Heart left ventricle (tissue), 16 donors: ENCODE measurements at regions not wholly inside any gene's neighbourhood (a gene's known extent, or its start where the extent isn't known, plus 50 kb on each side); places are given as distances from the start of the nearest gene placed in this dataset.

Experiments used
- ATAC-seq, 4 donors: fragments of 200-7000 bp; cut with Tn5 transposase; one replicate each; pipeline ENCODE4 v1.9.1; 2020 to 2022; ENCODE audit warnings: moderate library complexity in 4 of 4, mild to moderate bottlenecking in 3 of 4, moderate number of reproducible peaks in 1 of 4
- DNase-seq, 5 donors: peaks; one replicate each; pipeline ENCODE4 v3.0.0-alpha.2; 2020
- H3K27ac ChIP-seq, 12 donors: fragments of 200-600 bp; sonication (generic) in 4 of 12; one replicate each; pipeline versions ENCODE4 v1.5.0 to v1.8.0; 2016 to 2022; ENCODE audit warnings: mild to moderate bottlenecking in 2 of 12
- H3K27me3 ChIP-seq, 9 donors: fragments of 200-600 bp; sonication (generic) in 2 of 9; one replicate each; pipeline versions ENCODE4 v1.5.1 to v1.8.0; 2016 to 2022; ENCODE audit warnings: mild to moderate bottlenecking in 3 of 9
- H3K36me3 ChIP-seq, 9 donors: fragments of 200-600 bp; sonication (generic) in 2 of 9; one replicate each; pipeline versions ENCODE4 v1.5.0 to v1.8.0; 2018 to 2022; ENCODE audit warnings: mild to moderate bottlenecking in 2 of 9
- H3K4me1 ChIP-seq, 12 donors: fragments of 200-600 bp; sonication (generic) in 4 of 12; one replicate each; pipeline versions ENCODE4 v1.5.0 to v1.8.0; 2016 to 2022; ENCODE audit warnings: mild to moderate bottlenecking in 3 of 12
- H3K4me3 ChIP-seq, 12 donors: fragments of 200-600 bp; sonication (generic) in 4 of 12; one replicate each; pipeline versions ENCODE4 v1.5.0 to v1.8.0; 2017 to 2022; ENCODE audit warnings: mild to moderate bottlenecking in 9 of 12, moderate library complexity in 4 of 12
- H3K9me3 ChIP-seq, 12 donors: fragments of 200-600 bp; sonication (generic) in 4 of 12; one replicate each; pipeline versions ENCODE4 v1.5.0 to v1.8.0; 2016 to 2022; ENCODE audit warnings: mild to moderate bottlenecking in 1 of 12
- CTCF ChIP-seq, 12 donors: fragments of 200-600 bp; sonication (generic) in 4 of 12; IDR thresholded peaks; one replicate each; pipeline versions ENCODE4 v1.5.0 to v1.8.0; 2018 to 2022; ENCODE audit warnings: antibody characterized with exemption in 12 of 12, mild to moderate bottlenecking in 5 of 12
- POLR2A ChIP-seq, 2 donors: fragments of 450-650 bp; IDR thresholded peaks; one replicate each; pipeline ENCODE4 v1.6.1; 2017; ENCODE audit warnings: antibody characterized with exemption in 2 of 2, mild to moderate bottlenecking in 2 of 2, moderate library complexity in 2 of 2
- WGBS, 4 donors: extraction: QIAGEN DNeasy Blood & Tissue Kit in 2 of 4; methylation state at CpG; one replicate each; pipeline versions ENCODE4 v1.1.5 to v1.1.7; 2013 to 2018; 5-methylcytosine and 5-hydroxymethylcytosine counted together
- intact Hi-C, 10 donors: fragments of 100-400 bp; cut with DNase I; formaldehyde crosslinking; loops; one replicate each; pipeline versions ENCODE4 v1.11.1 to v1.14.2; 2022
- donor health status: ischemic (EF 13 %, LVEDD 7.1; RV severe dilation, severe dysfunction).
- donor health status: healthy with polysubstance abuse.
- donor health status: DM: no; HTN: yes; CAD: no.
- donor health status: DM: no; HTN: no; CAD: no.
- donor health status: ischemic (EF 25% LVEDD 6.9; RV normal size, moderate dysfunction).
- donor health status: ischemic (EF 25% LVEDD 5.7; RV mildly dilated, moderate dysfunction).
- donor health status: healthy.
- donor health status: DM: yes; HTN: yes; CAD: no.
- donor health status: ischemic (EF 35%, LVEDD 5.7; RV mildly dilated, moderate dysfunction).
- donor health status: nonischemic (EF 11% LVEDD 7.7; RV severe dilation, severe dysfunction).
- donor health status: DM: yes; HTN: yes; CAD: no.
- donor health status: PGD.
- donor health status: ischemic (EF 29% LVEDD 5.4; RV normal size, mild dysfunction).
- donor health status: nonischemic (EF 23%, LVEDD 6.1; RV moderate dilation, normal function).

GRCh38 chr6:167441715-167442206 lies 116.9 kb downstream of the TTLL2 start:
- TF ChIP-seq CTCF (IDR thresholded peaks at IDR 0.05) (no peak), POLR2A (IDR thresholded peaks at IDR 0.05) (no peak)
- peak overlapping the region in 2 of 12 donors; percentile 14 to 40 for H3K27ac ChIP-seq
- peak in 2 of 4 donors; percentile 26 to 55 for ATAC-seq
- WGBS, 4 donors: 50 to 58% (median 53%) methylated on average over 9 of the region's 9 CpGs
- DNase-seq: no peak
- intact Hi-C loops: no loop called here
- peaks cover 0 to 17% (median 0%) of the 10 kb centered on the region in 12 donors for H3K4me1 ChIP-seq
- H3K27me3 ChIP-seq: no peaks in the 10 kb centered on the region
- H3K9me3 ChIP-seq: no peaks in the 10 kb centered on the region
- no peaks in the 10 kb centered on the region for H3K36me3 ChIP-seq
- H3K4me3 ChIP-seq: no peak overlapping the region

- Histone ChIP-seq H3K4me1 (peaks cover 0 to 17% (median 0%) of the 10 kb centered on the region in 12 donors), H3K4me3 (no peak overlapping the region), H3K36me3 (no peaks in the 10 kb centered on the region), H3K9me3 (no peaks in the 10 kb centered on the region), H3K27me3 (no peaks in the 10 kb centered on the region), H3K27ac (peak overlapping the region in 2 of 12 donors; percentile 14 to 40)
- no peak for ATAC-seq
- intact Hi-C loops: no loop called here
- DNase-seq: no peak
- TF ChIP-seq CTCF (IDR thresholded peaks at IDR 0.05) (no peak), POLR2A (IDR thresholded peaks at IDR 0.05) (no peak)
- 59 to 70% (median 62%) methylated on average over 7 of the region's 7 CpGs for WGBS, 4 donors
Measured at GRCh38 chr6:167442245-167442644, 117.4 kb downstream of the TTLL2 start.

DNA sequence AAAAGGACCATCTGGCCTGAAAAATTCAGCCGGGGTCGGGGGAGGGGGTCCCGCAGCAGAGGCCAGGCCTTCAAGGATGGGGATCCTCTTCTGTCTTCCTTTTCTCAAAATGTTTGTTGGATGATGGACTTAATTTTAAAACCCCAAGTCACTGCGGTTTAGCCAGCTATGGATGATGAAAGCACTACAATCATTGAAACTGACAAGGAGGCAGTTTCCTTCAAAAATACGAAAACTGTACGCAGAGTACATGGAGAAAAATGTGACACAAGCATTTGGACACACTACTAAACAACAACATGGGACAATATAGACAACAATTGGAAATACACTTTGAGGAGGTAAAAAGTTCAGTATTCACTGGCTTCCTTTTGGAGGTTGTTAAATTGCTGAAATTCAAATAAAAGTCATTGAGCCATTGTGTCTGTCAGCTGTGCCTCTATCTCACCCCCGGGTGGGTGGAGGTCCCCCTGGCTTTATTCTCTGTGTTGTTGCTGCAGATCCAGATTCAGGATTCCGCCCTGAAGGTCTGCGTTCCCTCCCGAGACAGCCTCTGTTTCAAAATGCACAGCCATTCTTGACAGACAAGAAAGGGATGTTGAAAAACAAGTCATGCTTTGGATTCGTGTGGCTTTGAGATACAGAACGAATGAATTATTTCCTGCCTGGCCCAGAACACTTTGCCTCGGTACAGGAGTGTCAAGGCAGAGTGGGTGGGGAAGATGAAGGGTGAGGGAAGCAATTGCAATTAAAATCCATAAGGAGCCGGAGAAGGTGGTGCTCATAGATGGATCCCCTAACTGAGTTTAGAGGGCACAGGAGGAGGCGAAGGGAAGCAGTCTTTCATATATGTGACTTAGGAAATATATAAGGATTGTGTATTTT lies 118.2 kb downstream of the TTLL2 start:
- ATAC-seq: no peak
- intact Hi-C loops: no loop called here
- no peak for TF ChIP-seq POLR2A (IDR thresholded peaks at IDR 0.05)
- TF ChIP-seq CTCF (IDR thresholded peaks at IDR 0.05): no peak

GRCh38 chr6:167444602-167445346 lies 119.9 kb downstream of the TTLL2 start:
- Histone ChIP-seq H3K27ac (no peak overlapping the region), H3K9me3 (no peaks in the 10 kb centered on the region), H3K4me1 (peaks cover 0 to 15% (median 0%) of the 10 kb centered on the region in 12 donors), H3K27me3 (no peaks in the 10 kb centered on the region), H3K4me3 (no peak overlapping the region), H3K36me3 (no peaks in the 10 kb centered on the region)
- TF ChIP-seq POLR2A (IDR thresholded peaks at IDR 0.05) (no peak), CTCF (IDR thresholded peaks at IDR 0.05) (no peak)
- intact Hi-C loops: no loop called here
- WGBS, 4 donors: 92 to 94% (median 92%) methylated on average over 9 of the region's 9 CpGs
- ATAC-seq (peak in 1 of 4 donors; percentile 12), DNase-seq (no peak)

More for the DNA sequence above, 118.2 kb downstream of the TTLL2 start:
- no peaks in the 10 kb centered on the region for H3K36me3 ChIP-seq
- no peak overlapping the region for H3K27ac ChIP-seq
- no peaks in the 10 kb centered on the region for H3K27me3 ChIP-seq
- peaks cover 0 to 15% (median 0%) of the 10 kb centered on the region in 12 donors for H3K4me1 ChIP-seq
- WGBS, 4 donors: 72 to 79% (median 74%) methylated on average over 15 of the region's 15 CpGs
- no peak overlapping the region for H3K4me3 ChIP-seq
- no peak for DNase-seq
- H3K9me3 ChIP-seq: no peaks in the 10 kb centered on the region
